Thymus (tissue), 11 donors: ENCODE measurements at regions not wholly inside any gene's neighbourhood (a gene's known extent, or its start where the extent isn't known, plus 50 kb on each side); places are given as distances from the start of the nearest gene placed in this dataset.

Source experiments
- DNase-seq, 9 donors: peaks; one replicate each; pipeline ENCODE4 v3.0.0-alpha.2; 2013; ENCODE audit warnings: low spot score in 9 of 9, low read depth in 6 of 9, missing footprints in 1 of 9
- H3K27ac ChIP-seq, 2 donors: one replicate each; pipeline ENCODE4 v1.5.1; 2013; ENCODE audit warnings: control low read depth in 1 of 2, low read depth in 1 of 2, low read length in 1 of 2, mild to moderate bottlenecking in 1 of 2, moderate library complexity in 1 of 2
- H3K27me3 ChIP-seq, 2 donors: one replicate each; pipeline ENCODE4 v1.5.1; 2013; ENCODE audit warnings: low read length in 1 of 2; ENCODE audit not compliant: control insufficient read depth in 2 of 2, insufficient read depth in 1 of 2
- H3K36me3 ChIP-seq, 2 donors: one replicate each; pipeline ENCODE4 v1.5.1; 2013; ENCODE audit warnings: low read length in 1 of 2, mild to moderate bottlenecking in 1 of 2, moderate library complexity in 1 of 2; ENCODE audit not compliant: control insufficient read depth in 2 of 2, insufficient read depth in 2 of 2
- H3K4me1 ChIP-seq, 2 donors: one replicate each; pipeline ENCODE4 v1.5.1; 2013; ENCODE audit warnings: low read length in 2 of 2; ENCODE audit not compliant: control insufficient read depth in 2 of 2, insufficient read depth in 2 of 2
- H3K4me3 ChIP-seq, 2 donors: one replicate each; pipeline ENCODE4 v1.5.1; 2013; ENCODE audit warnings: low read length in 2 of 2, control low read depth in 1 of 2, mild to moderate bottlenecking in 1 of 2
- H3K9me3 ChIP-seq, 2 donors: one replicate each; pipeline ENCODE4 v1.5.1; 2013; ENCODE audit warnings: low read length in 1 of 2, mild to moderate bottlenecking in 1 of 2; ENCODE audit not compliant: control insufficient read depth in 2 of 2, insufficient read depth in 1 of 2
- WGBS: extraction: QIAGEN DNeasy Blood & Tissue Kit; methylation state at CpG from one replicate; pipeline ENCODE4 v1.1.7; 2013; 5-methylcytosine and 5-hydroxymethylcytosine counted together
- donor health status: healthy.

DNA sequence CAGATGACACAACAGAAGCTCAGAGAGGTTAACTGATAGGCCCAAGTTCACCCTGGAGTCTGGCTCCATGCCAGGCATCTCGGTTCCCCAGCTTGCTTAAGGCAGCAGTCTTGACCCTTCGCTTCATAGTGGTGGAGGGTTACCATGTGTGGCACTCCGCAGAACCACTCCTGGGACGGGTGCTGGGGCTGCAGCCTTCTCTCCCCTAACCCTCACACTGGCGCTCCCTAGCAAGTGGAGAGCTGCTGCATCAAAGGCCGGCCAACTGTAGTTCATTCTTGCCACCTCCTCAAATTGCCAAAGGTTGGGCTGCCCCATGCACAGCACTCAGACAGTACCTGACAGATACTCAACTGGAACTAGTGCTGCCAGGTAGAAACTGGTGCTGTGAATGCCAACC is 70.2 kb upstream of the KCND3 start:
- H3K9me3 ChIP-seq: no peaks in the 10 kb centered on the region
- no peaks in the 10 kb centered on the region for H3K36me3 ChIP-seq
- WGBS: 97% methylated on average over 6 of the region's 6 CpGs
- no peak overlapping the region for H3K4me3 ChIP-seq
- H3K27ac ChIP-seq: no peak overlapping the region
- no peaks in the 10 kb centered on the region for H3K4me1 ChIP-seq
- no peak for DNase-seq
- H3K27me3 ChIP-seq: no peaks in the 10 kb centered on the region

- H3K4me1 ChIP-seq: no peaks in the 10 kb centered on the region
Measured at GRCh38 chr1:112060261-112060660, 70.8 kb upstream of the KCND3 start.

GRCh38 chr1:112061056-112061455 is 71.6 kb upstream of the KCND3 start:
- H3K4me3 ChIP-seq: no peak overlapping the region
- 93% methylated on average over 5 of the region's 5 CpGs for WGBS
- H3K4me1 ChIP-seq: no peaks in the 10 kb centered on the region
- no peak overlapping the region for H3K27ac ChIP-seq
- DNase-seq: no peak
- H3K9me3 ChIP-seq: no peaks in the 10 kb centered on the region
- H3K27me3 ChIP-seq: no peaks in the 10 kb centered on the region
- H3K36me3 ChIP-seq: no peaks in the 10 kb centered on the region

More at GRCh38 chr1:112060261-112060660, 70.8 kb upstream of the KCND3 start:
- Histone ChIP-seq H3K36me3 (no peaks in the 10 kb centered on the region), H3K4me3 (no peak overlapping the region), H3K9me3 (no peaks in the 10 kb centered on the region), H3K27me3 (no peaks in the 10 kb centered on the region), H3K27ac (no peak overlapping the region)
- no peak for DNase-seq
- WGBS: 89% methylated on average over 1 of the region's 1 CpG

- no peak for DNase-seq
- H3K27me3 ChIP-seq: no peaks in the 10 kb centered on the region
- H3K4me3 ChIP-seq: no peak overlapping the region
- no peaks in the 10 kb centered on the region for H3K36me3 ChIP-seq
- H3K27ac ChIP-seq: no peak overlapping the region
- WGBS: 89% methylated on average over 4 of the region's 4 CpGs
- H3K9me3 ChIP-seq: no peaks in the 10 kb centered on the region
- no peaks in the 10 kb centered on the region for H3K4me1 ChIP-seq
Measured at GRCh38 chr1:112061901-112062320, 72.4 kb upstream of the KCND3 start.

GRCh38 chr1:112063781-112064728 is 74.6 kb upstream of the KCND3 start:
- Histone ChIP-seq H3K4me1 (no peaks in the 10 kb centered on the region), H3K36me3 (no peaks in the 10 kb centered on the region), H3K27me3 (no peaks in the 10 kb centered on the region), H3K9me3 (peaks cover 0 to 1% of the 10 kb centered on the region in 2 donors), H3K27ac (no peak overlapping the region), H3K4me3 (no peak overlapping the region)
- DNase-seq: no peak
- 73% methylated on average over 12 of the region's 12 CpGs for WGBS

- peaks cover 0 to 1% of the 10 kb centered on the region in 2 donors for H3K9me3 ChIP-seq
- no peak for DNase-seq
- H3K27me3 ChIP-seq: no peaks in the 10 kb centered on the region
- no peaks in the 10 kb centered on the region for H3K36me3 ChIP-seq
- no peak overlapping the region for H3K27ac ChIP-seq
- H3K4me1 ChIP-seq: no peaks in the 10 kb centered on the region
- H3K4me3 ChIP-seq: no peak overlapping the region
- WGBS: 99% methylated on average over 1 of the region's 1 CpG
Measured at GRCh38 chr1:112067989-112068388, 78.5 kb upstream of the KCND3 start.

DNA sequence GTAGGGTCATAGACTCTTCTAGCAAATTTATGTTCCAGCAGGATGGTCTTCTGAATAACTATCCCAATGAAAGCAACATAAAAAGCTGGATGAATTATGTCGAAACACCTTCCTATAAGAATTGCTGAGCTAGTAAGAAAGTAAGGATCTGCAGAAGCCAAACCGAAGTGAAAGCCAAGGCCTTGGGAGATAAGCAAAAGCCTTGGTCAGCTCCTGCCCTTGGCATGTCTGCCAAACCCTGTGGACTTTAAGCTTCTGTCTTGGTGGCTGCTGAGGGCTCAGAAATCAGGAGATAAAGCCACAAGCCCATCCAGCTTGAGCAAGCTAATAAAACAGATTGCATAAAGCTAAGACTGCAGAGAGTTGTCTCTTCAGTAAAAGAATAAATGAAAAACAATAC is 81.2 kb upstream of the KCND3 start:
- no peak overlapping the region for H3K4me3 ChIP-seq
- H3K9me3 ChIP-seq: peaks cover 0 to 1% of the 10 kb centered on the region in 2 donors
- no peaks in the 10 kb centered on the region for H3K27me3 ChIP-seq
- DNase-seq: no peak
- 95% methylated on average over 2 of the region's 2 CpGs for WGBS
- H3K36me3 ChIP-seq: no peaks in the 10 kb centered on the region
- H3K27ac ChIP-seq: no peak overlapping the region
- no peaks in the 10 kb centered on the region for H3K4me1 ChIP-seq

- WGBS: 97% methylated on average over 1 of the region's 1 CpG
- Histone ChIP-seq H3K4me1 (no peaks in the 10 kb centered on the region), H3K27ac (no peak overlapping the region), H3K36me3 (no peaks in the 10 kb centered on the region), H3K9me3 (no peaks in the 10 kb centered on the region), H3K27me3 (no peaks in the 10 kb centered on the region), H3K4me3 (no peak overlapping the region)
- DNase-seq: no peak
Measured at GRCh38 chr1:112074711-112075110, 85.2 kb upstream of the KCND3 start.

DNA sequence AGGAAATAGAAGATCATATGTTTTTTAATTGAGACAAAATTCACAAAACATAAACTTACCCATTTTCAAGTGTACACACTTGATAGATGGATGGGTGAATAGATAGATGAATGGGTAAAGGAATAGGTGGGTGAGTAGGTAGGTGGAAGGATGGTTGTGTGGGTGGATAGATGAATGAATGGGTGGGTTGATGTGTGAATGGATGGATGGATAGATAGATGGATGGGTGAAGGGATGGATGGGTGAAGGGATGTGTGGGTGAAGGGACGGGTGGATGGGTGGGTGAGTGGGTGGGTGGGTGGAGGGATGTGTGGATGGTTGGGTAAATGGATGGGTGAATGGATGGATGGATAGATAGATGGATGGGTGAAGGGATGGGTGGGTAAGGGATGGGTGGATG is 86.1 kb upstream of the KCND3 start:
- 79% methylated on average over 1 of the region's 1 CpG for WGBS
- no peak for DNase-seq

More for the DNA sequence above, 86.1 kb upstream of the KCND3 start:
- no peaks in the 10 kb centered on the region for H3K9me3 ChIP-seq
- no peaks in the 10 kb centered on the region for H3K36me3 ChIP-seq
- no peaks in the 10 kb centered on the region for H3K27me3 ChIP-seq
- H3K4me3 ChIP-seq: no peak overlapping the region
- no peak overlapping the region for H3K27ac ChIP-seq
- no peaks in the 10 kb centered on the region for H3K4me1 ChIP-seq
